ENCODE measurements at regions not wholly inside any gene's neighbourhood (a gene's known extent, or its start where the extent isn't known, plus 50 kb on each side); places are given as distances from the start of the nearest gene placed in this dataset.

GRCh38 chr5:104189909-104190308 is 627.3 kb upstream of the NUDT12 start:
- peak; percentile 56 for DNase-seq (ENCODE audit: low read depth)

GRCh38 chr5:104189031-104189430 is 626.4 kb upstream of the NUDT12 start:
- DNase-seq (ENCODE audit: low read depth), result peak; percentile 40

- no peak for DNase-seq (ENCODE audit: low read depth)
Observed at GRCh38 chr5:104187656-104188055, 625.1 kb upstream of the NUDT12 start.

- no peak for DNase-seq (ENCODE audit: low read depth)
Observed at GRCh38 chr5:104186510-104186909, 623.9 kb upstream of the NUDT12 start.

- no peak for DNase-seq (ENCODE audit: low read depth)
Observed at GRCh38 chr5:104186100-104186499, 623.5 kb upstream of the NUDT12 start.

GRCh38 chr5:104184264-104184663 is 621.7 kb upstream of the NUDT12 start:
- no peak for DNase-seq (ENCODE audit: low read depth)

GRCh38 chr5:104178829-104179456 is 616.4 kb upstream of the NUDT12 start:
- DNase-seq (ENCODE audit: low read depth), result peak; percentile 40

GRCh38 chr5:104178066-104178465 is 615.5 kb upstream of the NUDT12 start:
- no peak for DNase-seq (ENCODE audit: low read depth)

- DNase-seq (ENCODE audit: low read depth), result no peak
Observed at GRCh38 chr5:104177651-104178050, 615.1 kb upstream of the NUDT12 start.

GRCh38 chr5:104172976-104173375 is 610.4 kb upstream of the NUDT12 start:
- DNase-seq (ENCODE audit: low read depth), result no peak

- no peak for DNase-seq (ENCODE audit: low read depth)
Observed at GRCh38 chr5:104171958-104172690, 609.5 kb upstream of the NUDT12 start.

GRCh38 chr5:104170926-104171325 is 608.3 kb upstream of the NUDT12 start:
- DNase-seq (ENCODE audit: low read depth), result no peak

GRCh38 chr5:104146652-104147051 is 584.1 kb upstream of the NUDT12 start:
- no peak for DNase-seq (ENCODE audit: low read depth)

- no peak for DNase-seq (ENCODE audit: low read depth)
Observed at GRCh38 chr5:104139840-104140239, 577.3 kb upstream of the NUDT12 start.

GRCh38 chr5:104130320-104130719 is 567.7 kb upstream of the NUDT12 start:
- DNase-seq (ENCODE audit: low read depth), result no peak

- DNase-seq (ENCODE audit: low read depth), result no peak
Observed at GRCh38 chr5:104128348-104128747, 565.8 kb upstream of the NUDT12 start.

GRCh38 chr5:104126980-104127379 is 564.4 kb upstream of the NUDT12 start:
- no peak for DNase-seq (ENCODE audit: low read depth)

GRCh38 chr5:104119529-104119928 is 556.9 kb upstream of the NUDT12 start:
- DNase-seq (ENCODE audit: low read depth), result no peak

GRCh38 chr5:104111632-104112031 is 549.0 kb upstream of the NUDT12 start:
- DNase-seq (ENCODE audit: low read depth), result no peak

- DNase-seq (ENCODE audit: low read depth), result no peak
Observed at GRCh38 chr5:104096451-104096850, 533.9 kb upstream of the NUDT12 start.

GRCh38 chr5:104095527-104095926 is 532.9 kb upstream of the NUDT12 start:
- DNase-seq (ENCODE audit: low read depth), result no peak

GRCh38 chr5:104088876-104089778 is 526.5 kb upstream of the NUDT12 start:
- DNase-seq (ENCODE audit: low read depth), result no peak

- DNase-seq (ENCODE audit: low read depth), result no peak
Observed at GRCh38 chr5:104084896-104085295, 522.3 kb upstream of the NUDT12 start.
